ENCODE measurements at regions not wholly inside any gene's neighbourhood (a gene's known extent, or its start where the extent isn't known, plus 50 kb on each side); places are given as distances from the start of the nearest gene placed in this dataset.

- POLR2A ChIA-PET = no interaction called here
- Histone ChIP-seq H3K27ac (ENCODE audit: low read length) (no peak overlapping the region), H3K4me1 (ENCODE audit: control insufficient read depth, insufficient read depth, low read length) (no peaks in the 10 kb centered on the region), H3K9me3 (ENCODE audit: control insufficient read depth, insufficient read depth, low read depth, low read length) (no peaks in the 10 kb centered on the region), H3K27me3 (ENCODE audit: control insufficient read depth, insufficient read depth, low read length) (no peaks in the 10 kb centered on the region; the same call in 1 of the 2 replicates), H3K36me3 (ENCODE audit: control insufficient read depth, insufficient read depth, low read length) (no peaks in the 10 kb centered on the region), H3K4me3 (ENCODE audit: low read depth in 2 of 2, low read length in 2 of 2) (no peak overlapping the region)
- TF ChIP-seq SIN3A (IDR thresholded peaks at IDR 0.05; ENCODE audit: borderline replicate concordance, insufficient read depth, low read depth, low read length) (no peak), REST (IDR thresholded peaks at IDR 0.05; ENCODE audit: insufficient read depth in 1 of 2, low read depth in 2 of 2, low read length in 1 of 2) (no peak)
- CTCF ChIA-PET = no interaction called here
- no peak for ATAC-seq
- intact Hi-C loops (cut with micrococcal nuclease; ENCODE audit: unreplicated experiment) = no loop called here
- in situ Hi-C loops (cut with HindIII; ENCODE audit: low pct_unique_long_range_greater_than_20kb, low sequenced_read_pairs) = no loop called here
- no TSS peak for BruUV-seq (replicated peaks)
- DNase-seq (ENCODE audit: low read depth, low spot score) = no peak
These were observed 77.5 kb upstream of the HMHB1 start for GRCh38 chr5:143734456-143734780.

- Histone ChIP-seq H3K4me1 (ENCODE audit: control insufficient read depth, insufficient read depth, low read length) (no peaks in the 10 kb centered on the region), H3K27ac (ENCODE audit: low read length) (no peak overlapping the region), H3K36me3 (ENCODE audit: control insufficient read depth, insufficient read depth, low read length) (no peaks in the 10 kb centered on the region), H3K27me3 (ENCODE audit: control insufficient read depth, insufficient read depth, low read length) (no peaks in the 10 kb centered on the region; the same call in 1 of the 2 replicates), H3K9me3 (ENCODE audit: control insufficient read depth, insufficient read depth, low read depth, low read length) (no peaks in the 10 kb centered on the region), H3K4me3 (ENCODE audit: low read depth in 2 of 2, low read length in 2 of 2) (no peak overlapping the region)
- DNase-seq (ENCODE audit: low read depth, low spot score) = no peak
- TF ChIP-seq CTCF (IDR thresholded peaks at IDR 0.05) = no peak
- TF ChIP-seq TCF7L2 (IDR thresholded peaks at IDR 0.05; ENCODE audit: low read depth, low read length) = no peak
- TF ChIP-seq REST (IDR thresholded peaks at IDR 0.05; ENCODE audit: insufficient read depth in 1 of 2, low read depth in 2 of 2, low read length in 1 of 2) = no peak
- no peak for TF ChIP-seq POLR2AphosphoS5 (IDR thresholded peaks at IDR 0.05; ENCODE audit: low read depth, low read length)
- TF ChIP-seq SIN3A (IDR thresholded peaks at IDR 0.05; ENCODE audit: borderline replicate concordance, insufficient read depth, low read depth, low read length) = no peak
- POLR2A ChIA-PET = no interaction called here
- BruUV-seq (replicated peaks) = no TSS peak
- in situ Hi-C loops (cut with HindIII; ENCODE audit: low pct_unique_long_range_greater_than_20kb, low sequenced_read_pairs) = no loop called here
- ATAC-seq = no peak
- CTCF ChIA-PET = no interaction called here
- intact Hi-C loops (cut with micrococcal nuclease; ENCODE audit: unreplicated experiment) = no loop called here
These were observed 78.1 kb upstream of the HMHB1 start for GRCh38 chr5:143733665-143734455.
